ENCODE measurements at regions not wholly inside any gene's neighbourhood (a gene's known extent, or its start where the extent isn't known, plus 50 kb on each side); places are given as distances from the start of the nearest gene placed in this dataset.

GRCh38 chr7:46168231-46168630 lies 247.2 kb upstream of the IGFBP3 start:
- no peak overlapping the region for H3K4me3 ChIP-seq
- no peak overlapping the region for H3K27ac ChIP-seq
- DNase-seq (no peak), ATAC-seq (no peak)
- H3K36me3 ChIP-seq, result no peaks in the 10 kb centered on the region
- intact Hi-C loops (cut with DNase I), result no loop called here
- WGBS, 4 donors, result 88 to 96% (median 94%) methylated on average over 5 of the region's 5 CpGs
- TF ChIP-seq POLR2A (IDR thresholded peaks at IDR 0.05), result no peak
- TF ChIP-seq, protein P1, sequence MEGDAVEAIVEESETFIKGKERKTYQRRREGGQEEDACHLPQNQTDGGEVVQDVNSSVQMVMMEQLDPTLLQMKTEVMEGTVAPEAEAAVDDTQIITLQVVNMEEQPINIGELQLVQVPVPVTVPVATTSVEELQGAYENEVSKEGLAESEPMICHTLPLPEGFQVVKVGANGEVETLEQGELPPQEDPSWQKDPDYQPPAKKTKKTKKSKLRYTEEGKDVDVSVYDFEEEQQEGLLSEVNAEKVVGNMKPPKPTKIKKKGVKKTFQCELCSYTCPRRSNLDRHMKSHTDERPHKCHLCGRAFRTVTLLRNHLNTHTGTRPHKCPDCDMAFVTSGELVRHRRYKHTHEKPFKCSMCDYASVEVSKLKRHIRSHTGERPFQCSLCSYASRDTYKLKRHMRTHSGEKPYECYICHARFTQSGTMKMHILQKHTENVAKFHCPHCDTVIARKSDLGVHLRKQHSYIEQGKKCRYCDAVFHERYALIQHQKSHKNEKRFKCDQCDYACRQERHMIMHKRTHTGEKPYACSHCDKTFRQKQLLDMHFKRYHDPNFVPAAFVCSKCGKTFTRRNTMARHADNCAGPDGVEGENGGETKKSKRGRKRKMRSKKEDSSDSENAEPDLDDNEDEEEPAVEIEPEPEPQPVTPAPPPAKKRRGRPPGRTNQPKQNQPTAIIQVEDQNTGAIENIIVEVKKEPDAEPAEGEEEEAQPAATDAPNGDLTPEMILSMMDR (IDR thresholded peaks at IDR 0.05), result no peak
- H3K27me3 ChIP-seq, result no peaks in the 10 kb centered on the region
- no peaks in the 10 kb centered on the region for H3K9me3 ChIP-seq
- peaks cover 0 to 5% (median 0%) of the 10 kb centered on the region in 12 donors for H3K4me1 ChIP-seq

DNA sequence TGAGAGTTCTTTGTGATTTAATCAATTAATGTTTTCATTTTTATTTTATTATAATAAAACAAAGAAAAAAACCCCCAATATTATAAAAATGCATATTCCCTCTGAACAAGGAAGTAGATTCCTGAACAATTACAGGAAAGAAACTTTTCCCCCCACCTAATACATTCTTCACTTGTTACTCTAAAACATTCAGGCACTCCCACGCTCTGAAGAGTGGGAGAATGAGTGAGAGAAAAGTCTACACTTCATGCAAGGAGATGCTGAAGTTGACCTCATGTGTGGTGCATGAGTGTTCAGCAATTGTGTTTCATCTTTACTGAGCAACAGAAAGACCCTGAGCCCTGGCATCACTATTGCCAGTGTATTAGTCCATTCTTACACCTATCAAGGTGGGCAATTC lies 244.2 kb upstream of the IGFBP3 start:
- no peaks in the 10 kb centered on the region for H3K9me3 ChIP-seq
- intact Hi-C loops (cut with DNase I), result no loop called here
- no peak overlapping the region for H3K4me3 ChIP-seq
- WGBS, 4 donors, result 83 to 95% (median 90%) methylated on average over 1 of the region's 1 CpG
- no peak for DNase-seq
- no peaks in the 10 kb centered on the region for H3K36me3 ChIP-seq
- ATAC-seq, result no peak
- H3K27ac ChIP-seq, result no peak overlapping the region
- peaks cover 0 to 7% (median 0%) of the 10 kb centered on the region in 12 donors for H3K4me1 ChIP-seq
- TF ChIP-seq POLR2A (IDR thresholded peaks at IDR 0.05), result no peak
- TF ChIP-seq, protein P1 (IDR thresholded peaks at IDR 0.05), result no peak
- H3K27me3 ChIP-seq, result no peaks in the 10 kb centered on the region

DNA sequence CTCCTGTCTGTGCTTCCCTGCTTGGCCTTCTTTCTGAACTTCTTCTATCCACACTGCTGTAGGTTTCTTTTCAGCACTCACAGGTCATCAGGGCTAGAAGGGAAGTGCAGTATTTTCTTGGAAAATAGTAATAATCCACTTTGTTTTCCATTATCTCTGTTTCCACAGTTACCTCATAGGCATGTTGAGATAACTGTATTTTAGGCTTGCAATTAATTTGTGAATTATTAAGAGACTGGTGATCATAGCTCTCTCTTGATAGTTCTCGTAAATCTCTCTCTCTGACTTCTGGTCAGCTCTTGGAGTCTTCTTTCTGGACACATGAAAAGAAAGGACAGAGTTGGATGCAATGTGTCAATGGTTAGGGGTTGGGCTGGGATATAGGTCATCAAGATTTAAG lies 243.6 kb upstream of the IGFBP3 start:
- no peaks in the 10 kb centered on the region for H3K36me3 ChIP-seq
- intact Hi-C loops (cut with DNase I), result no loop called here
- peak in 1 of 4 donors; percentile 24 for ATAC-seq
- H3K27me3 ChIP-seq, result no peaks in the 10 kb centered on the region
- H3K4me3 ChIP-seq, result no peak overlapping the region
- 34 to 83% (median 81%) methylated on average over 1 of the region's 1 CpG for WGBS, 4 donors
- TF ChIP-seq, protein P1 (IDR thresholded peaks at IDR 0.05), result no peak
- no peak for TF ChIP-seq POLR2A (IDR thresholded peaks at IDR 0.05)
- H3K27ac ChIP-seq, result no peak overlapping the region
- no peaks in the 10 kb centered on the region for H3K9me3 ChIP-seq
- no peak for DNase-seq
- H3K4me1 ChIP-seq, result peaks cover 0 to 7% (median 0%) of the 10 kb centered on the region in 12 donors

DNA sequence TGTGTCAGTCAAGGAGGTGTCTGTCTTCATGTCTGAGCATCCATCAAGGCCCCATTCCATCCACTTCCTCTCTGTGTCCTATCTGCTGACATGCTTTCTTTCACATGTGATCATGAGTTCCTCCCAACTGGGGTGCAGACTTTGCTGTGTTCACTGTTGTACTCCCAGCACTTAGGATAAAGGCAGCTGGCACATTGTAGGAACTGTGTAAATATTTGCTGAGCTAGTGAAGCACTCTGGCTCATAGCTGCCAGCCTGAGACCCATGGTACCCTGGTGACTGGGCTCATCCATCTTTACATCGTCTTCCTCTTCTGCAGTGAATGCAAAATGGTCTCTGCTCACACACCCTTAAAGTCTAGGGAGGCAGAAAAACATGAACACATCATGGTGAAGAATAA lies 242.2 kb upstream of the IGFBP3 start:
- Histone ChIP-seq H3K4me3 (no peak overlapping the region), H3K9me3 (no peaks in the 10 kb centered on the region), H3K4me1 (peaks cover 0 to 7% (median 0%) of the 10 kb centered on the region in 12 donors), H3K36me3 (no peaks in the 10 kb centered on the region), H3K27me3 (no peaks in the 10 kb centered on the region), H3K27ac (no peak overlapping the region)
- WGBS, 4 donors, result 67 to 100% (median 96%) methylated on average over 1 of the region's 1 CpG
- intact Hi-C loops (cut with DNase I), result no loop called here
- no peak for ATAC-seq
- no peak for DNase-seq
- TF ChIP-seq POLR2A (IDR thresholded peaks at IDR 0.05), result no peak
- TF ChIP-seq, protein P1 (IDR thresholded peaks at IDR 0.05), result no peak

Data from heart left ventricle (tissue), 16 donors.